HG02870 (cell line): ENCODE measurements at regions not wholly inside any gene's neighbourhood (a gene's known extent, or its start where the extent isn't known, plus 50 kb on each side); places are given as distances from the start of the nearest gene placed in this dataset.

Experiments
- ATAC-seq: cut with Tn5 transposase; IDR thresholded peaks from one replicate; pipeline ENCODE4 v1.9.1; 2021; ENCODE audit warnings: mild to moderate bottlenecking, moderate library complexity; ENCODE audit not compliant: unreplicated experiment

- ATAC-seq = no peak
Observed at GRCh38 chr13:34428911-34429310, 513.2 kb upstream of the NBEA start.

- no peak for ATAC-seq
Observed at GRCh38 chr13:34430294-34430693, 511.8 kb upstream of the NBEA start.

- ATAC-seq = no peak
Observed at GRCh38 chr13:34431827-34432581, 510.1 kb upstream of the NBEA start.

- no peak for ATAC-seq
Observed at GRCh38 chr13:34435338-34435737, 506.7 kb upstream of the NBEA start.

- ATAC-seq = no peak
Observed at GRCh38 chr13:34437873-34438272, 504.2 kb upstream of the NBEA start.

- no peak for ATAC-seq
Observed at GRCh38 chr13:34452831-34453230, 489.2 kb upstream of the NBEA start.

GRCh38 chr13:34458756-34459715, 483.0 kb upstream of the NBEA start:
- no peak for ATAC-seq

- no peak for ATAC-seq
Observed at GRCh38 chr13:34459856-34460255, 482.2 kb upstream of the NBEA start.

GRCh38 chr13:34462843-34463242, 479.2 kb upstream of the NBEA start:
- no peak for ATAC-seq

- no peak for ATAC-seq
Observed at GRCh38 chr13:34464011-34464410, 478.1 kb upstream of the NBEA start.

- ATAC-seq = no peak
Observed at GRCh38 chr13:34465423-34465922, 476.6 kb upstream of the NBEA start.

GRCh38 chr13:34466301-34466700, 475.8 kb upstream of the NBEA start:
- no peak for ATAC-seq

- ATAC-seq = no peak
Observed at GRCh38 chr13:34467450-34468083, 474.5 kb upstream of the NBEA start.

GRCh38 chr13:34469196-34469986, 472.7 kb upstream of the NBEA start:
- no peak for ATAC-seq

- no peak for ATAC-seq
Observed at GRCh38 chr13:34474187-34474868, 467.7 kb upstream of the NBEA start.

GRCh38 chr13:34478376-34478775, 463.7 kb upstream of the NBEA start:
- no peak for ATAC-seq

GRCh38 chr13:34502011-34502410, 440.1 kb upstream of the NBEA start:
- no peak for ATAC-seq

GRCh38 chr13:34502621-34503020, 439.4 kb upstream of the NBEA start:
- no peak for ATAC-seq

- ATAC-seq = no peak
Observed at GRCh38 chr13:34506796-34507195, 435.3 kb upstream of the NBEA start.

- ATAC-seq = no peak
Observed at GRCh38 chr13:34507630-34508029, 434.4 kb upstream of the NBEA start.
